HG03558 (cell line): ENCODE measurements at regions not wholly inside any gene's neighbourhood (a gene's known extent, or its start where the extent isn't known, plus 50 kb on each side); places are given as distances from the start of the nearest gene placed in this dataset.

ENCODE experiments used
- ATAC-seq: cut with Tn5 transposase; IDR thresholded peaks from one replicate; pipeline ENCODE4 v1.9.1; 2021; ENCODE audit warnings: moderate number of reproducible peaks; ENCODE audit not compliant: unreplicated experiment; ENCODE audit errors: extremely low read depth

GRCh38 chr1:4530166-4530785 lies 124.1 kb upstream of the AJAP1 start:
- no peak for ATAC-seq

- ATAC-seq: no peak
Observed at GRCh38 chr1:4531842-4532241, 122.6 kb upstream of the AJAP1 start.

DNA sequence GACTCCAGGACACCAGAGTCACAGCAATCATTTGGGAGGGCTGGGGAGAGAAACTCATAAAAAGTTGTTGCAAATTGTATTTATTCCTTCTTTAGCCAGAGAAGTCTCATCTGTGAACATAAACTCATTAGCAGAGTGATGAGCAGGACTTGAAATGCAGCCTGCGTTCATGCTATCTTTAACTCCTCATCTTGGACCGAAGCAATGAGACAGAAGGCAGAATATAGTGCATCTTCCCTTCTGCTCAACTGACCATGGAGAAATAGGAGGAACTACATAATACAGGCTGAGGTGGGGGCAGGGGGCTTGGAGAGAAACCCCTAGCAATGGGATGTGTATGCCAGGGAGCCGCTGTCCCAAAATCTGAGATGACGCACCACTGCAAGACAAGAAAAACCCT lies 121.8 kb upstream of the AJAP1 start:
- no peak for ATAC-seq

- ATAC-seq: no peak
Observed at GRCh38 chr1:4546911-4547310, 107.5 kb upstream of the AJAP1 start.

- no peak for ATAC-seq
Observed at GRCh38 chr1:4549930-4550329, 104.5 kb upstream of the AJAP1 start.

DNA sequence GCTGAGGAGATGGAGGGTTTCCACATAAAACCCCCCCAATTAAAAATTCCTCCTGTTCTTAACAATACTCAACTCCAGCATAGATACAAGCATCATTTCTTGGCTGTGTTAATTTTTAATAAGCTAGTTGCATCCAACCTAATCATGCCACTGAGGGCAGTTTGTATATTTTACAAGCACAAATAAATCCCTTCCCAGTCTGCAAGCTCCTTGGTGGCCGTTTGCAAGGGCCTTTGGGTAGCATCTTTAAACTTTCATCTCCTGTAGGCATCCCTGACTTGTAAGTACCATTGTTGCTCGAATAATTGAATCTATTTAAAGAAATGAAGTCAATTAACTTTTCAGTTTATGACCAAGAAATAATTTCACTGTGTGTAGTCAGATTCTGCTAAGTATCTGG lies 103.5 kb upstream of the AJAP1 start:
- no peak for ATAC-seq

DNA sequence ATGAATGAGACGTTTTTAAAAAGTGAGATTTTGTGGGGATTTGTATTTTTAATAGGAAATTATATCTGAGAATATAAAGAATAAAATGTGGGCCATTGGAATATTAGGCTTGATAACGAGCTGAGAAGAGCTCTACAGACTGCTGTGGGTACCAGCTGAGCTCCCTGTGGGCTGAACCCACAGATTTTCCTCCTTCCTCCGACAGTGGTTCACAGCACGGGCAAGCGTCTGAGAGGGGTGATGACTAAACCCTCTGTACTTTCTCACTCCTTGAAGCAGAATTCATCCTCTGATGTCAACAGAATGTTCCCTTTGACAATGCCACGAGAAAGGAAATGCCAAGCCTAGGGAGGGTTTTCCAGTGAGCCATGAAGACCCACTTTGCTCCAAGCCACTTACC lies 102.7 kb upstream of the AJAP1 start:
- ATAC-seq: no peak

GRCh38 chr1:4553761-4554160 lies 100.6 kb upstream of the AJAP1 start:
- no peak for ATAC-seq

- no peak for ATAC-seq
Observed at GRCh38 chr1:4554271-4554865, 100.0 kb upstream of the AJAP1 start.

DNA sequence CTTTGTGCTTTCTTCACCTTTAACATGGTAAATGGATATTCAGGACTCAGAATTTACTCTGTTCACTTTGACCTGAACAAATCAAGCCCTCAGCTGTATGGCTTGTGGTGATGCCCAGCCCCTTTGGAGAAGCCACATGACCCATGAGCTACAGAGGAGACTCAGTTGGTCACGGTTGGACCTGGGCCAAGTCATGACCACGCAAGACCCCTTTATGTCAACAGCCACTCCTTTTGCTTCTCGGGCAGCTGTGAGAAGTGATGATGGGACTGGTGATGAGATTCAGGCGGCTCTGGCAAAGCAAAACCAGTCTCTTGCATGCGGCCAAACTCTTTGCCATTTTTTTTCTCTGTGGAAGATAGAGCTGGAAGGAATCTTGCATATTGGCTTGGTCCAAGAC lies 96.5 kb upstream of the AJAP1 start:
- no peak for ATAC-seq

- no peak for ATAC-seq
Observed at GRCh38 chr1:4561205-4561604, 93.2 kb upstream of the AJAP1 start.

DNA sequence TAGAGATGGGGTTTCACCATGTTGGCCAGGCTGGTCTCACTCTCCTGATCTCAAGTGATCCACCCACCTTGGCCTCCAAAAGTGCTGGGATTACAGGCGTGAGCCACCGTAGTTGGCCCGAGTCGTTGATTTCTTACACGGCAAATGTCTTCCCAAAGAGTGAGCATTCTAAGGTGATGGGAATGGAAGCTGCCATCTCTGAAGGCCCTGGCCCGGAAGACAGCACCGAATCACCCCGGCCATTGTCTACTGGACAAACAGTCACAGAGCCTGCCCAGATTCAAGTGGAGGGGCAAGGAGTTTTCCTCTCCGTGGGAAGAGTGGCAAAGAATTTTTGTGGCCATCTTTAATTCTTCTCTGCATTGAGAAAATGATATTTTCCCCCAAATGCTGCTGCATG lies 92.1 kb upstream of the AJAP1 start:
- no peak for ATAC-seq

DNA sequence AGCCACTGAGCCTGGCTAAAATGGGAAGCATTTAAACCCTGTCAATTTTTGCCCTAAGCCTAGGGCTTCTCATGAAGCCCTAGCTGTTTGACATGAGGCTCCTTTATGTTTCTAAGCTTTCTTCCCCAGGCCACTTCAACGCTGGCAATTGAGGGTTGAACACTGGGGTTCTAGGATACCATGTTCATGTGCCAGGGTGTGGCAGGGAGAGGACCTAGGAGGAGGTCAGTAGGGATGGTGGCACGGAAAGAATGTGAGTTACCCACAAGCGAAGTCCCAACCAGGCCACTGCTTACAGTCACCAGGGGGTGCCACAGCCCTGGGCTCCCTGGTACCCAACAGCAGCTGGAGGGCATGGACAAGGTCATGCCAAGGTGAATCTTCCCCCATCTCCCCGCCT lies 90.8 kb upstream of the AJAP1 start:
- no peak for ATAC-seq

GRCh38 chr1:4564051-4564450 lies 90.4 kb upstream of the AJAP1 start:
- no peak for ATAC-seq

DNA sequence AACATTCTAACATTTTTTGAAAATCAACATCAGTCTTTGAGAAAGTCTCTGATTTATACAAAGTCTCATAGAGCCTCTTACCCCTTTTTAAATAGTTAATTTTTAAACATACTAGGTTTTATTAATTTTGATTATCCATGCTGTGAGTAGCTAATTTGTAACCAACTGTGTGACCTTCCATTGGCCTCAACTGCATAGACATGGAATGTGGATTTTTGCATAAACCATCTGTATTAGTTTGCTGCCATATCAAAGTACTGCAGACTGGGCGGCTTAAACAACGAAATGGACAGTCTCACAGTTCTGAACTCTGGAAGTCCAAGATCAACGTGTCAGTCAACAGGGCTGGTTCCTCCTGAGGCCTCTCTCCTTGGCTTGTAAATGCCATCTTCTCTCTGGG lies 89.2 kb upstream of the AJAP1 start:
- ATAC-seq: no peak

GRCh38 chr1:4565801-4566449 lies 88.5 kb upstream of the AJAP1 start:
- ATAC-seq: no peak

GRCh38 chr1:4571263-4571662 lies 83.1 kb upstream of the AJAP1 start:
- no peak for ATAC-seq

DNA sequence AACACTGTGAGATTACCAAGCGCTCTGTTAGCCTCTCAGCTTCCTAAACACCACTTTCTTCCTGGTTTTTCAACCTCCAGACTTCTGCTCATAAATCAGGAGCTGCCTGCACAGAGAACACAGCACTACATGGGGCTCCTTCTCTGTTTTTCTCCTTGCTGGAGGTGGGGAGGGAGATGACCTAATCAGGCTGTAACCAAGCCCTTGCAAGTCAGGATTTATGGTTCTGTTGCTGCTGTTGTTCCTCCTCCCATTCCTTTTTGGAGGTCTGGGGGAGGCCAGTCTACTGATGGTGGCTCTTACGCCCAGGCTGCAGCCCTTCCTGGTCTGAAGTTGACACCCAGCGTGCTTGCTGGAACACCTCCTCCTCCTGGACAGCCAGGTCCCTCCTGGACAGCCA lies 80.9 kb upstream of the AJAP1 start:
- ATAC-seq: no peak

GRCh38 chr1:4581807-4582206 lies 72.6 kb upstream of the AJAP1 start:
- no peak for ATAC-seq

DNA sequence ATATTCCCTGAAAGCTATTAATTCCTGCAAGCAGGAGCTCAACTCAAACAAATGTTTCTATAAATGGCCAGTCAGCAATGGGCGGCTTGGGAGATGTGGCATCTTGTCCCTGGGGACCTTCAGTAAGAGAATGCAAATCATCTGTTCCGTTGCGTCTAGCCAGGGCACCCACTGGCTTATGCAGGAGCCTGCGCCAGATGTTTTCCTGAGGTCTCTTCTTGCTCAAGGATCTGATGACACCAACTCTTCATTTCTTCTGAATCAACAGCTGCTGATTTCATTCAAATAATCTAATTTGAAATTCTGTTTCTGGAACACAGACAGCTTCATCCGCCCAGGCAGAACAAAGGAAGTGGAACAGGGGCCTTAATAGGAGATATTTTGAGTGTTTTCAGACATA lies 70.0 kb upstream of the AJAP1 start:
- ATAC-seq: no peak

DNA sequence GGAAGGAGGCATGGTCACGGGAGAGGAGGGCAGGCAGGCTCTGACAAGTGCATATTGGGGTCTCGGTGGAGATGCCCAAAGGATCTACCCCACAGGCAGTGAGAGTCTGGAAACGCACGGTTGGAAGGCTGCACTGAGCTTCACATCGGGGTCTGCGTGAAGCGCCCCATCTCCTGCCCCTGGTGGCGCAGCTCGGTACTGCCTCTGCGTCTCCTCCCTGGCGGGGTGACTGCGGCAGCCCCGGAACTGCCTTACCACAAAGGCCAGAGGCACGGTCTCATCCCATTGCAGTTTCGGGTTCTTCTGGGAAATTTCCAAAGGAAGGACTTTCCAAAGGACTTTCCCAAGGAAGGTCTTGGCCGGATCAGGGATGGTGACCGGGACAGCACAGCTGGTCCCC lies 69.2 kb upstream of the AJAP1 start:
- ATAC-seq: no peak

DNA sequence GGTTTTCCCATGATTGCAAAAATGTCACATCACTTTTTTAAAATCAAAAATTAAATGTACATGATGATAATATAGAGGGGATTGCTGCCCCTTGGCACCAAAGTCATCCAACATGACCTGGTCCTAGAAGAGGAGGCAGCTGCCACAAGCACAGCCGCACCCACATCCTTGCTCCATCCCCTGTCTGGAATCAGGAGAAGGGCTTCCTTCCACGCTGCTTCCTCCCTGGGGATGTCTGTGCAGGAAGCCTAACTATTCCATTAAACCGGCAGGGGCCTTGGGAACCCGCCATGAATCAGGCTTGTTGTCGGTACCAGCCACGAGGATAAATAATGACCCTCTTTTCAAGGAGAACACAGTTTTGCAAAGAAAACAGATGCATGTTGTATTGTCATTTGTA lies 68.7 kb upstream of the AJAP1 start:
- no peak for ATAC-seq
